ENCODE measurements at regions not wholly inside any gene's neighbourhood (a gene's known extent, or its start where the extent isn't known, plus 50 kb on each side); places are given as distances from the start of the nearest gene placed in this dataset.
"Not testable (repeated sequence)": the region's sequence is repeated elsewhere in the genome, so short reads cannot be mapped to it uniquely, and the experiment has no call there.

GRCh38 chr1:232333419-232333767, 296.5 kb downstream of the SIPA1L2 start:
- TF ChIP-seq BRD9 (IDR thresholded peaks at IDR 0.05; ENCODE audit: low read depth, partially characterized antibody) (no peak), SNIP1 (IDR thresholded peaks at IDR 0.05; ENCODE audit: low read depth) (no peak), ZNF3 (CRISPR knock-in tag; IDR thresholded peaks at IDR 0.05) (no peak), KLF16 (IDR thresholded peaks at IDR 0.05) (no peak), L3MBTL2 (IDR thresholded peaks at IDR 0.05) (no peak), HES1 (IDR thresholded peaks at IDR 0.05; ENCODE audit: low read depth) (no peak), NR4A1 (CRISPR knock-in tag; IDR thresholded peaks at IDR 0.05) (no peak), NR4A1 (tag; IDR thresholded peaks at IDR 0.05) (no peak)
- no peak for FAIRE-seq
- CTCF ChIA-PET (ENCODE audit: low intra/inter-chr PET ratio), result no interaction called here
- intact Hi-C loops (cut with micrococcal nuclease) (no loop called here), in situ Hi-C loops (cut with MboI) (no loop called here)
- WGBS (ENCODE audit: insufficient coverage, low coverage, missing lambda C conversion rate), result 4% methylated on average over 5 of the region's 5 CpGs
- Histone ChIP-seq H3K27me3 (ENCODE audit: control insufficient read depth in 2 of 2, insufficient read depth in 2 of 2, low read length in 2 of 2) (no peaks in the 10 kb centered on the region; a peak in 1 of 5 replicates), H3K9ac (ENCODE audit: insufficient read depth in 1 of 2, low read depth in 2 of 2, low read length in 2 of 2) (no peak overlapping the region), H4K20me1 (replicated peaks; ENCODE audit: control insufficient read depth, insufficient read depth, low read length) (no peaks in the 10 kb centered on the region), H3K79me2 (ENCODE audit: control insufficient read depth, insufficient read depth, low read length) (no peaks in the 10 kb centered on the region), H2AFZ (ENCODE audit: low read depth, low read length) (no peak overlapping the region), H3K9me3 (replicated peaks; ENCODE audit: control insufficient read depth, insufficient read depth, low read depth, low read length) (no peaks in the 10 kb centered on the region), H3K4me1 (replicated peaks in 1 of 2; ENCODE audit: control insufficient read depth in 2 of 2, insufficient read depth in 2 of 2, low read length in 2 of 2) (no peaks in the 10 kb centered on the region), H3K36me3 (ENCODE audit: control insufficient read depth, insufficient read depth, low read length) (no peaks in the 10 kb centered on the region), H3K27ac (ENCODE audit: extremely low read depth, low read depth, low read length) (no peak overlapping the region), H3K4me3 (no peak overlapping the region), H3K4me2 (ENCODE audit: insufficient read depth, low read length) (no peak overlapping the region), H3K9me1 (ENCODE audit: control insufficient read depth, insufficient read depth, low read length) (no peaks in the 10 kb centered on the region)
- DNase-seq (ENCODE audit: extremely low read depth in 1 of 4, low spot score in 3 of 4), result no peak
- ATAC-seq, result no peak
- POLR2A ChIA-PET, result no interaction called here
- BruUV-seq (replicated peaks), result no TSS peak

GRCh38 chr1:232332710-232333418, 297.1 kb downstream of the SIPA1L2 start:
- H3K27ac ChIP-seq (ENCODE audit: extremely low read depth, low read depth, low read length); H3K36me3 ChIP-seq (ENCODE audit: control insufficient read depth, insufficient read depth, low read length); in situ Hi-C loops (cut with MboI); DNase-seq (ENCODE audit: extremely low read depth in 1 of 4, low spot score in 3 of 4); BruUV-seq (replicated peaks); H3K9me1 ChIP-seq (ENCODE audit: control insufficient read depth, insufficient read depth, low read length); H3K79me2 ChIP-seq (ENCODE audit: control insufficient read depth, insufficient read depth, low read length); H3K9ac ChIP-seq (ENCODE audit: insufficient read depth in 1 of 2, low read depth in 2 of 2, low read length in 2 of 2); H3K4me3 ChIP-seq; ATAC-seq; POLR2A ChIA-PET; H3K9me3 ChIP-seq (replicated peaks; ENCODE audit: control insufficient read depth, insufficient read depth, low read depth, low read length); intact Hi-C loops (cut with micrococcal nuclease); H3K4me1 ChIP-seq (replicated peaks in 1 of 2; ENCODE audit: control insufficient read depth in 2 of 2, insufficient read depth in 2 of 2, low read length in 2 of 2); H2AFZ ChIP-seq (ENCODE audit: low read depth, low read length); H4K20me1 ChIP-seq (replicated peaks; ENCODE audit: control insufficient read depth, insufficient read depth, low read length); FAIRE-seq; CTCF ChIA-PET (ENCODE audit: low intra/inter-chr PET ratio); H3K27me3 ChIP-seq (ENCODE audit: control insufficient read depth in 2 of 2, insufficient read depth in 2 of 2, low read length in 2 of 2); H3K4me2 ChIP-seq (ENCODE audit: insufficient read depth, low read length): not testable (repeated sequence)
- WGBS (ENCODE audit: insufficient coverage, low coverage, missing lambda C conversion rate), result 0% methylated on average over 6 of the region's 9 CpGs

All from K562 (cell line).